Liver (tissue), 8 donors: ENCODE measurements at regions not wholly inside any gene's neighbourhood (a gene's known extent, or its start where the extent isn't known, plus 50 kb on each side); places are given as distances from the start of the nearest gene placed in this dataset.

Experiments
- DNase-seq: peaks from one replicate; pipeline ENCODE4 v3.0.0-alpha.2; 2017; ENCODE audit warnings: low spot score
- H3K27ac ChIP-seq, 2 donors: one replicate each; pipeline ENCODE4 v1.7.0; 2013; ENCODE audit warnings: inconsistent platforms in 2 of 2, low read length in 2 of 2, control low read depth in 1 of 2, low read depth in 1 of 2, mild to moderate bottlenecking in 1 of 2
- H3K27me3 ChIP-seq, 4 donors: one replicate each; pipeline versions ENCODE4 v1.6.1 to v1.7.0; 2013; ENCODE audit warnings: low read length in 3 of 4, inconsistent platforms in 1 of 4, mild to moderate bottlenecking in 1 of 4, moderate library complexity in 1 of 4; ENCODE audit not compliant: control insufficient read depth in 4 of 4, insufficient read depth in 4 of 4
- H3K36me3 ChIP-seq, 4 donors: one replicate each; pipeline versions ENCODE4 v1.6.1 to v1.7.0; 2013; ENCODE audit warnings: low read length in 3 of 4, mild to moderate bottlenecking in 3 of 4, low read depth in 1 of 4, moderate library complexity in 1 of 4; ENCODE audit not compliant: control insufficient read depth in 4 of 4, insufficient read depth in 3 of 4
- H3K4me1 ChIP-seq, 4 donors: one replicate each; pipeline versions ENCODE4 v1.6.1 to v1.7.0; 2013; ENCODE audit warnings: low read length in 3 of 4, mild to moderate bottlenecking in 3 of 4, moderate library complexity in 1 of 4; ENCODE audit not compliant: control insufficient read depth in 4 of 4, insufficient read depth in 4 of 4
- H3K4me3 ChIP-seq, 3 donors: one replicate each; pipeline versions ENCODE4 v1.6.1 to v1.7.0; 2013; ENCODE audit warnings: low read length in 3 of 3, control low read depth in 1 of 3, low read depth in 1 of 3, mild to moderate bottlenecking in 1 of 3
- H3K9ac ChIP-seq, 2 donors: one replicate each; pipeline ENCODE4 v1.7.0; 2013; ENCODE audit warnings: low read length in 2 of 2, mild to moderate bottlenecking in 2 of 2, moderate library complexity in 2 of 2, control low read depth in 1 of 2, low read depth in 1 of 2
- H3K9me3 ChIP-seq, 4 donors: one replicate each; pipeline versions ENCODE4 v1.6.1 to v1.7.0; 2013; ENCODE audit warnings: low read length in 3 of 4; ENCODE audit not compliant: control insufficient read depth in 4 of 4
- EGR1 ChIP-seq, 2 donors: IDR thresholded peaks; 2 replicates each; pipeline ENCODE4 v1.6.1; 2016 to 2018; ENCODE audit warnings: antibody characterized with exemption in 2 of 2, low read depth in 2 of 2
- FOXA1 ChIP-seq: IDR thresholded peaks from 2 replicates; pipeline ENCODE4 v1.6.1; 2016; ENCODE audit warnings: antibody characterized with exemption
- FOXA2 ChIP-seq: IDR thresholded peaks from 2 replicates; pipeline ENCODE4 v1.6.1; 2016; ENCODE audit warnings: antibody characterized with exemption
- GABPA ChIP-seq, 2 donors: IDR thresholded peaks in 1 of 2; conservative IDR thresholded peaks in 1 of 2; 2 replicates each; pipeline ENCODE4 v1.6.1; 2016; ENCODE audit warnings: antibody characterized with exemption in 2 of 2, mild to moderate bottlenecking in 1 of 2, moderate library complexity in 1 of 2
- HNF4A ChIP-seq, 2 donors: conservative IDR thresholded peaks; 2 replicates each; pipeline ENCODE4 v1.6.1; 2016; ENCODE audit warnings: antibody characterized with exemption in 2 of 2, mild to moderate bottlenecking in 2 of 2
- HNF4G ChIP-seq: IDR thresholded peaks from 2 replicates; pipeline ENCODE4 v1.6.1; 2016; ENCODE audit warnings: antibody characterized with exemption
- JUND ChIP-seq, 2 donors: IDR thresholded peaks; 2 replicates each; pipeline ENCODE4 v1.6.1; 2016; ENCODE audit warnings: antibody characterized with exemption in 2 of 2
- NR2F2 ChIP-seq: IDR thresholded peaks from 2 replicates; pipeline ENCODE4 v1.6.1; 2016; ENCODE audit warnings: antibody characterized with exemption
- RAD21 ChIP-seq, 2 donors: IDR thresholded peaks; 2 replicates each; pipeline ENCODE4 v1.6.1; 2016; ENCODE audit warnings: antibody characterized with exemption in 2 of 2, mild to moderate bottlenecking in 2 of 2
- RXRA ChIP-seq, 2 donors: IDR thresholded peaks; 2 replicates each; pipeline ENCODE4 v1.6.1; 2017 to 2018; ENCODE audit warnings: antibody characterized with exemption in 2 of 2, mild to moderate bottlenecking in 1 of 2
- SP1 ChIP-seq: IDR thresholded peaks from 2 replicates; pipeline ENCODE4 v1.6.1; 2018; ENCODE audit warnings: antibody characterized with exemption, mild to moderate bottlenecking
- TAF1 ChIP-seq: conservative IDR thresholded peaks from 2 replicates; pipeline ENCODE4 v1.6.1; 2016; ENCODE audit warnings: antibody characterized with exemption, mild to moderate bottlenecking
- YY1 ChIP-seq: IDR thresholded peaks from 2 replicates; pipeline ENCODE4 v1.6.1; 2016; ENCODE audit warnings: antibody characterized with exemption, mild to moderate bottlenecking
- WGBS: extraction: QIAGEN DNeasy Blood & Tissue Kit; methylation state at CpG from one replicate; pipeline ENCODE4 v1.1.7; 2013; 5-methylcytosine and 5-hydroxymethylcytosine counted together
- TF ChIP-seq, protein P1 (sequence below): IDR thresholded peaks from 2 replicates; pipeline ENCODE4 v1.6.1; 2016; ENCODE audit warnings: antibody characterized with exemption
- TF ChIP-seq, protein P2 (sequence below): fragments of 150-350 bp; IDR thresholded peaks from 2 replicates; pipeline ENCODE4 v1.5.1; 2017; ENCODE audit warnings: improper control_type of control experiment, low read depth, low read length; ENCODE audit not compliant: missing input control
- TF ChIP-seq, protein P3 (sequence below): IDR thresholded peaks from 2 replicates; pipeline ENCODE4 v1.6.1; 2016; ENCODE audit warnings: antibody characterized with exemption
- TF ChIP-seq, protein P4 (sequence below): IDR thresholded peaks from 2 replicates; pipeline ENCODE4 v1.6.1; 2016; ENCODE audit warnings: antibody characterized with exemption, mild to moderate bottlenecking
- TF ChIP-seq, protein P5 (sequence below): IDR thresholded peaks from 2 replicates; pipeline ENCODE4 v1.6.1; 2016; ENCODE audit warnings: antibody characterized with exemption
- donor health status: healthy.
- donor health status: healthy.
- donor health status: healthy.
- donor health status: healthy.
- donor health status: healthy.

DNA sequence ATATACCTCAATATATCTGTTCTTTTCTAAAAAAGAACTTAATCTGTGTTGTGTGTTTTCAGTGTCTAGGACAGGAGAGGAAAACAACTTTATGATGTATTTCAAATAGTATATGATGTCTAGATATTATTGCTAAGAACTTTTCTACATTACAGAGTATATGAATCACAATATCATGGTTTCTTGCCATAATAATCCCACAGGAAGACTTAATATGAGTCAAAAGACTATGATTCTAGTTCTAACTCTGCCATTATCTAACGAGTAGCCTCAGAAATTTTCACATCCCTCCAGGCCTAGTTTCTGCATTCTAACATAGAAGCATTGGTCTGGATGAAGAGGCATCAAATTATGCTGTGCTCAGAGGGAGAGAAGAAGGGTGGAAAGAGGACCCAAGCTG, 107.7 kb upstream of the SPRED1 start:
- no peak overlapping the region for H3K27ac ChIP-seq
- H3K4me3 ChIP-seq: no peak overlapping the region
- H3K36me3 ChIP-seq: no peaks in the 10 kb centered on the region
- whole genome bisulfite sequencing: 79% methylated on average over 1 of the region's 1 CpG
- no peak for DNase-seq
- no peak for TF ChIP-seq FOXA2
- TF ChIP-seq, protein P1, sequence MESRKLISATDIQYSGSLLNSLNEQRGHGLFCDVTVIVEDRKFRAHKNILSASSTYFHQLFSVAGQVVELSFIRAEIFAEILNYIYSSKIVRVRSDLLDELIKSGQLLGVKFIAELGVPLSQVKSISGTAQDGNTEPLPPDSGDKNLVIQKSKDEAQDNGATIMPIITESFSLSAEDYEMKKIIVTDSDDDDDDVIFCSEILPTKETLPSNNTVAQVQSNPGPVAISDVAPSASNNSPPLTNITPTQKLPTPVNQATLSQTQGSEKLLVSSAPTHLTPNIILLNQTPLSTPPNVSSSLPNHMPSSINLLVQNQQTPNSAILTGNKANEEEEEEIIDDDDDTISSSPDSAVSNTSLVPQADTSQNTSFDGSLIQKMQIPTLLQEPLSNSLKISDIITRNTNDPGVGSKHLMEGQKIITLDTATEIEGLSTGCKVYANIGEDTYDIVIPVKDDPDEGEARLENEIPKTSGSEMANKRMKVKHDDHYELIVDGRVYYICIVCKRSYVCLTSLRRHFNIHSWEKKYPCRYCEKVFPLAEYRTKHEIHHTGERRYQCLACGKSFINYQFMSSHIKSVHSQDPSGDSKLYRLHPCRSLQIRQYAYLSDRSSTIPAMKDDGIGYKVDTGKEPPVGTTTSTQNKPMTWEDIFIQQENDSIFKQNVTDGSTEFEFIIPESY: no peak
- TF ChIP-seq NR2F2: no peak
- no peak for TF ChIP-seq EGR1 (IDR thresholded peaks at IDR 0.05; ENCODE audit: low read depth in 2 of 2)
- TF ChIP-seq HNF4A (conservative IDR thresholded peaks at IDR 0.05): no peak
- TF ChIP-seq YY1: no peak
- TF ChIP-seq GABPA (IDR thresholded peaks at IDR 0.05 in 1 of 2, conservative IDR thresholded peaks at IDR 0.05 in 1 of 2): no peak
- TF ChIP-seq, protein P2, sequence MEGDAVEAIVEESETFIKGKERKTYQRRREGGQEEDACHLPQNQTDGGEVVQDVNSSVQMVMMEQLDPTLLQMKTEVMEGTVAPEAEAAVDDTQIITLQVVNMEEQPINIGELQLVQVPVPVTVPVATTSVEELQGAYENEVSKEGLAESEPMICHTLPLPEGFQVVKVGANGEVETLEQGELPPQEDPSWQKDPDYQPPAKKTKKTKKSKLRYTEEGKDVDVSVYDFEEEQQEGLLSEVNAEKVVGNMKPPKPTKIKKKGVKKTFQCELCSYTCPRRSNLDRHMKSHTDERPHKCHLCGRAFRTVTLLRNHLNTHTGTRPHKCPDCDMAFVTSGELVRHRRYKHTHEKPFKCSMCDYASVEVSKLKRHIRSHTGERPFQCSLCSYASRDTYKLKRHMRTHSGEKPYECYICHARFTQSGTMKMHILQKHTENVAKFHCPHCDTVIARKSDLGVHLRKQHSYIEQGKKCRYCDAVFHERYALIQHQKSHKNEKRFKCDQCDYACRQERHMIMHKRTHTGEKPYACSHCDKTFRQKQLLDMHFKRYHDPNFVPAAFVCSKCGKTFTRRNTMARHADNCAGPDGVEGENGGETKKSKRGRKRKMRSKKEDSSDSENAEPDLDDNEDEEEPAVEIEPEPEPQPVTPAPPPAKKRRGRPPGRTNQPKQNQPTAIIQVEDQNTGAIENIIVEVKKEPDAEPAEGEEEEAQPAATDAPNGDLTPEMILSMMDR: no peak
- TF ChIP-seq, protein P3, sequence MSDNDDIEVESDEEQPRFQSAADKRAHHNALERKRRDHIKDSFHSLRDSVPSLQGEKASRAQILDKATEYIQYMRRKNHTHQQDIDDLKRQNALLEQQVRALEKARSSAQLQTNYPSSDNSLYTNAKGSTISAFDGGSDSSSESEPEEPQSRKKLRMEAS: no peak
- TF ChIP-seq, protein P4, sequence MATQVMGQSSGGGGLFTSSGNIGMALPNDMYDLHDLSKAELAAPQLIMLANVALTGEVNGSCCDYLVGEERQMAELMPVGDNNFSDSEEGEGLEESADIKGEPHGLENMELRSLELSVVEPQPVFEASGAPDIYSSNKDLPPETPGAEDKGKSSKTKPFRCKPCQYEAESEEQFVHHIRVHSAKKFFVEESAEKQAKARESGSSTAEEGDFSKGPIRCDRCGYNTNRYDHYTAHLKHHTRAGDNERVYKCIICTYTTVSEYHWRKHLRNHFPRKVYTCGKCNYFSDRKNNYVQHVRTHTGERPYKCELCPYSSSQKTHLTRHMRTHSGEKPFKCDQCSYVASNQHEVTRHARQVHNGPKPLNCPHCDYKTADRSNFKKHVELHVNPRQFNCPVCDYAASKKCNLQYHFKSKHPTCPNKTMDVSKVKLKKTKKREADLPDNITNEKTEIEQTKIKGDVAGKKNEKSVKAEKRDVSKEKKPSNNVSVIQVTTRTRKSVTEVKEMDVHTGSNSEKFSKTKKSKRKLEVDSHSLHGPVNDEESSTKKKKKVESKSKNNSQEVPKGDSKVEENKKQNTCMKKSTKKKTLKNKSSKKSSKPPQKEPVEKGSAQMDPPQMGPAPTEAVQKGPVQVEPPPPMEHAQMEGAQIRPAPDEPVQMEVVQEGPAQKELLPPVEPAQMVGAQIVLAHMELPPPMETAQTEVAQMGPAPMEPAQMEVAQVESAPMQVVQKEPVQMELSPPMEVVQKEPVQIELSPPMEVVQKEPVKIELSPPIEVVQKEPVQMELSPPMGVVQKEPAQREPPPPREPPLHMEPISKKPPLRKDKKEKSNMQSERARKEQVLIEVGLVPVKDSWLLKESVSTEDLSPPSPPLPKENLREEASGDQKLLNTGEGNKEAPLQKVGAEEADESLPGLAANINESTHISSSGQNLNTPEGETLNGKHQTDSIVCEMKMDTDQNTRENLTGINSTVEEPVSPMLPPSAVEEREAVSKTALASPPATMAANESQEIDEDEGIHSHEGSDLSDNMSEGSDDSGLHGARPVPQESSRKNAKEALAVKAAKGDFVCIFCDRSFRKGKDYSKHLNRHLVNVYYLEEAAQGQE: no peak
- TF ChIP-seq RAD21 (IDR thresholded peaks at IDR 0.05): no peak
- TF ChIP-seq HNF4G: no peak
- no peak for TF ChIP-seq FOXA1
- TF ChIP-seq RXRA (IDR thresholded peaks at IDR 0.05): no peak
- no peak for TF ChIP-seq SP1
- TF ChIP-seq TAF1: no peak
- H3K9ac ChIP-seq: no peak overlapping the region
- H3K27me3 ChIP-seq: no peaks in the 10 kb centered on the region
- H3K4me1 ChIP-seq: no peaks in the 10 kb centered on the region
- H3K9me3 ChIP-seq: peaks cover 0 to 3% (median 0%) of the 10 kb centered on the region in 4 donors

DNA sequence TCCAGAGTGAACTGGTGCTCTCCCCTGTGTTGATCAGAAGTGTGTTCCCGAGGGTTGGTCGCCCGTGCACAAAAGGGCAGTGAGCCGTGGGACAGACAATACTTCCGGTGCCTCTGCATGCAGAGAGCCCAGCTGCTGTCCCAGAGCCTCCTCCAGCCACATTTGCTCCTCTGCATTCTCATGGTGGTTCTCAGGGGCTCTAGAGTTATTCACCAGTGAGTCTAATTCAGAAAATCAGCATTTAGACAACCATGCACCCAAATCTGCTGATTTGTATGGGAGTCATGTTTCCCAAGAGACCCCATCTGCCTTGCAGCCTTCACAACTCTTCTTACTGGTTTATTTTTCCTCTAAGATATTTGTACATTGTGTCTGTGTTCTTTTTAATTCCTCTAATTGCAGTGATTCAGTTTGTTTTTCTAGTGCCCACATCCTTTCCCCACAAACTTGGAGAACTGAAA, 107.0 kb upstream of the SPRED1 start:
- H3K27ac ChIP-seq: no peak overlapping the region
- DNase-seq: no peak
- no peak overlapping the region for H3K9ac ChIP-seq
- H3K9me3 ChIP-seq: peaks cover 2 to 9% (median 3%) of the 10 kb centered on the region in 4 donors
- no peaks in the 10 kb centered on the region for H3K27me3 ChIP-seq
- TF ChIP-seq NR2F2: no peak
- TF ChIP-seq, protein P5, sequence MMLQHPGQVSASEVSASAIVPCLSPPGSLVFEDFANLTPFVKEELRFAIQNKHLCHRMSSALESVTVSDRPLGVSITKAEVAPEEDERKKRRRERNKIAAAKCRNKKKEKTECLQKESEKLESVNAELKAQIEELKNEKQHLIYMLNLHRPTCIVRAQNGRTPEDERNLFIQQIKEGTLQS: no peak
- no peak for TF ChIP-seq YY1
- TF ChIP-seq, protein P3: no peak
- TF ChIP-seq JUND (IDR thresholded peaks at IDR 0.05): no peak
- TF ChIP-seq, protein P4: no peak
- no peak for TF ChIP-seq GABPA (IDR thresholded peaks at IDR 0.05 in 1 of 2, conservative IDR thresholded peaks at IDR 0.05 in 1 of 2)
- no peak for TF ChIP-seq RAD21 (IDR thresholded peaks at IDR 0.05)
- TF ChIP-seq, protein P2: no peak
- no peak for TF ChIP-seq EGR1 (IDR thresholded peaks at IDR 0.05; ENCODE audit: low read depth in 2 of 2)
- TF ChIP-seq FOXA2: no peak
- 79% methylated on average over 5 of the region's 5 CpGs for WGBS
- no peaks in the 10 kb centered on the region for H3K4me1 ChIP-seq
- no peak overlapping the region for H3K4me3 ChIP-seq
- no peaks in the 10 kb centered on the region for H3K36me3 ChIP-seq
